Parathyroid adenoma (tissue), 2 donors: ENCODE measurements at regions not wholly inside any gene's neighbourhood (a gene's known extent, or its start where the extent isn't known, plus 50 kb on each side); places are given as distances from the start of the nearest gene placed in this dataset.

Experiments
- H2AFZ ChIP-seq: fragments of 300-600 bp; sonication (generic); one replicate; pipeline ENCODE4 v1.7.0; 2017; ENCODE audit warnings: antibody characterized with exemption, mild to moderate bottlenecking
- H3K27ac ChIP-seq: fragments of 300-600 bp; sonication (generic); one replicate; pipeline ENCODE4 v1.7.0; 2017
- H3K27me3 ChIP-seq: fragments of 300-600 bp; sonication (generic); one replicate; pipeline ENCODE4 v1.7.0; 2017; ENCODE audit warnings: low read length; ENCODE audit not compliant: control insufficient read depth, insufficient read depth
- H3K36me3 ChIP-seq: fragments of 300-600 bp; sonication (generic); one replicate; pipeline ENCODE4 v1.7.0; 2017; ENCODE audit warnings: low read length; ENCODE audit not compliant: control insufficient read depth, insufficient read depth
- H3K4me1 ChIP-seq: fragments of 300-600 bp; sonication (generic); one replicate; pipeline ENCODE4 v1.7.0; 2017; ENCODE audit warnings: control low read depth
- H3K4me2 ChIP-seq: fragments of 300-600 bp; sonication (generic); one replicate; pipeline ENCODE4 v1.7.0; 2017; ENCODE audit warnings: low read length
- H3K4me3 ChIP-seq: fragments of 300-600 bp; sonication (generic); one replicate; pipeline ENCODE4 v1.7.0; 2017; ENCODE audit warnings: low read depth, low read length
- H3K79me2 ChIP-seq: fragments of 300-600 bp; sonication (generic); one replicate; pipeline ENCODE4 v1.7.0; 2017; ENCODE audit warnings: control low read depth
- H3K9ac ChIP-seq: fragments of 300-600 bp; sonication (generic); one replicate; pipeline ENCODE4 v1.7.0; 2017; ENCODE audit warnings: mild to moderate bottlenecking
- H3K9me3 ChIP-seq: fragments of 300-600 bp; sonication (generic); one replicate; pipeline ENCODE4 v1.7.0; 2017; ENCODE audit warnings: low read length; ENCODE audit not compliant: control insufficient read depth
- TF ChIP-seq, protein P1 (sequence below): fragments of 300-600 bp; sonication (generic); IDR thresholded peaks from one replicate; pipeline ENCODE4 v1.7.0; 2017; ENCODE audit warnings: antibody characterized with exemption, mild to moderate bottlenecking
- donor health status: primary hyperparathyroidism.

DNA sequence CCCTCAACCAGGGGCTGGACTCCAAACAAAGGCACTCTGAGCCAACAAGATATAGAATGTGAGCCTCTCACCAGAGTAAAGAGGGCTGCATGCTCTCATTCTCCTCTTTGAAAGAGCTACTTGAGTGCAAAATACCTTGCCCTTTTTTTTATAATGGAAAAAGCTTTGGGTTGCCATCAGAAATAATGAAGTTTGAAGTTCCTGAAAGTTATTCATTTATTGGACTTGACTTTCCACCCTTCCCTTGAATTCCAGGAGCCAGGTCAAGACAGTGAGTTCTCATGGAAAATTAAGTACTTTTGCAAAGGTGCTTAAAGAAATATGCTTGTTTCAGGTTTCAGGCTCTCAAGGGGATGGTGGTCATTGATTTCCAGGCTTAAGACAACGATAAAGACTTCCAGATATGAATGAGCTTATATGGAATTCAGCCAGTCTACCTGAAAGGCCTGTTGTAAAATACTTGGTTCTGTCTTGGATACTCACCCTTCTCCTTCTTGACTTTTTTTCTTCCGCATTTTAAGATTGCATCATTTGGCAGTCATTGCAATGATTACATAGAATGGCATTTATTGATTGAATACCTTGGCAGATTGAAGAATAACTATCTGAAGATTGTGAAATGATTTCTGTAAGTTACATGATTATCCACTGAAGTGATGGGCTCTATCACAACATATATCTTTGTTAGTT lies 696.4 kb downstream of the INHBA start:
- Histone ChIP-seq H2AFZ (no peak overlapping the region), H3K36me3 (no peaks in the 10 kb centered on the region), H3K4me2 (no peak overlapping the region), H3K27ac (no peak overlapping the region), H3K4me1 (no peaks in the 10 kb centered on the region), H3K4me3 (no peak overlapping the region), H3K9ac (no peak overlapping the region), H3K27me3 (no peaks in the 10 kb centered on the region), H3K79me2 (no peaks in the 10 kb centered on the region), H3K9me3 (no peaks in the 10 kb centered on the region)
- TF ChIP-seq, protein P1, sequence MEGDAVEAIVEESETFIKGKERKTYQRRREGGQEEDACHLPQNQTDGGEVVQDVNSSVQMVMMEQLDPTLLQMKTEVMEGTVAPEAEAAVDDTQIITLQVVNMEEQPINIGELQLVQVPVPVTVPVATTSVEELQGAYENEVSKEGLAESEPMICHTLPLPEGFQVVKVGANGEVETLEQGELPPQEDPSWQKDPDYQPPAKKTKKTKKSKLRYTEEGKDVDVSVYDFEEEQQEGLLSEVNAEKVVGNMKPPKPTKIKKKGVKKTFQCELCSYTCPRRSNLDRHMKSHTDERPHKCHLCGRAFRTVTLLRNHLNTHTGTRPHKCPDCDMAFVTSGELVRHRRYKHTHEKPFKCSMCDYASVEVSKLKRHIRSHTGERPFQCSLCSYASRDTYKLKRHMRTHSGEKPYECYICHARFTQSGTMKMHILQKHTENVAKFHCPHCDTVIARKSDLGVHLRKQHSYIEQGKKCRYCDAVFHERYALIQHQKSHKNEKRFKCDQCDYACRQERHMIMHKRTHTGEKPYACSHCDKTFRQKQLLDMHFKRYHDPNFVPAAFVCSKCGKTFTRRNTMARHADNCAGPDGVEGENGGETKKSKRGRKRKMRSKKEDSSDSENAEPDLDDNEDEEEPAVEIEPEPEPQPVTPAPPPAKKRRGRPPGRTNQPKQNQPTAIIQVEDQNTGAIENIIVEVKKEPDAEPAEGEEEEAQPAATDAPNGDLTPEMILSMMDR, result no peak

DNA sequence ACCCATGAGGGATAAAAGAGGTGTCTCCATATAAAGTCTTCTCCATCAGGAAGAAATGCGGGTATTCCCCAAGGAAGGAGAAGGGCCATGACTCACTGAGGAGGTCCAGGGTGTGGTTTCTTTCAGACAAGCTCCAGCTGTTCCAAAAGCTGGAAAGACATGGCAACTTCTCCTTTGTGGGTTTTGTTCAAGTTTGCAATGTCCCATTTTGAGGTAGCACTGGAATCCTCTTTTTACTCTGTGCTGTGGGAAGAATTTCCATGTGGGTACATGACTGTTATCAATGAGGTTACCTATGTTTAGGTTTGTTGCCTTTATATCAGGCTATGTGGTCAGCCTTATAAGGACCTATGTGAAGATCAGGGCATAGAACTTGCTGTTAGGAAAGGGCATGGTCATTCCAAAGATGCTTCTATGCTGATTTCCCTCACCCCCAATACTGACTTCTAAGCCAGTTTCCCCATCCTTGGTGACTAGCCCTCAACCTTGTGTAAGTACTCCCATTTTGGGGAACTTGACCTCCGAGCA lies 697.5 kb downstream of the INHBA start:
- no peaks in the 10 kb centered on the region for H3K9me3 ChIP-seq
- H3K4me1 ChIP-seq, result no peaks in the 10 kb centered on the region
- H2AFZ ChIP-seq, result no peak overlapping the region
- H3K27ac ChIP-seq, result no peak overlapping the region
- no peak overlapping the region for H3K4me2 ChIP-seq
- no peaks in the 10 kb centered on the region for H3K36me3 ChIP-seq
- no peaks in the 10 kb centered on the region for H3K79me2 ChIP-seq
- TF ChIP-seq, protein P1, result no peak
- no peak overlapping the region for H3K9ac ChIP-seq
- no peak overlapping the region for H3K4me3 ChIP-seq
- H3K27me3 ChIP-seq, result no peaks in the 10 kb centered on the region

DNA sequence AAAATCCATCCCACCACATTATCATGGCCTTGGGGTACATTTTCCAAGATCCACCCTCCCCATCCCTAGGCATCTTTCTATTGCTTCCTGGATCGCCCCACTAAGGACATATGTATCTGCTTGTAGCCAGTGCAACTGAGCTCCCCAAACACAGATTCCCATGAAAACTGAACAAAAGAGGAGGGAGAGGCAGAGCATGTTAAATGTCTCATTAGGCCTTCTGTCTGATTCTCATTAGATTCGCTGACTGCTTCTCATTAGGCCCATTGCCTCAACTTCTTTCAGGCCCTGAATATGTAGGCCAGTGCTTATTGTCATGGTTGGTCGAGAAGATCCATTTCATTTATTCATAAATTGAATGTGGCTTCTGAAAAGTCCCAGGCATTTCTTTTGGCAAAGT lies 698.9 kb downstream of the INHBA start:
- Histone ChIP-seq H3K36me3 (no peaks in the 10 kb centered on the region), H3K27me3 (no peaks in the 10 kb centered on the region), H3K27ac (no peak overlapping the region), H3K9ac (no peak overlapping the region), H3K9me3 (no peaks in the 10 kb centered on the region), H3K4me3 (no peak overlapping the region), H3K79me2 (no peaks in the 10 kb centered on the region), H3K4me2 (no peak overlapping the region), H3K4me1 (no peaks in the 10 kb centered on the region), H2AFZ (no peak overlapping the region)
- TF ChIP-seq, protein P1, result no peak

DNA sequence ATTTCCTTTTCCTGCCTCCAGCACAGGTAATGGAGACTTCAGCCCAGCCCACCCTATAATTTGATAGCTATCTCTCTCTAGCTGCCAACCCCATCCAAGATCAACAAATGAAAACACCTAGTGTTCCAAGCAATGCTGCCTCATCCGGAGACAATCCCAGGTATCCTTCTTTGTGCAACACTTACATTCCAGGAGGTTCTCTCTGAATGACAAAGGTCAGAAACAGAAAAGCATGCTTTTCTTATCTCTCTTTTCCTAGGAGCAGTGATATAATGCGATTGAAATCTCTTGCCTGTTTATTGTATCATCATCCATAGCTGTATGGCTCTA lies 699.3 kb downstream of the INHBA start:
- Histone ChIP-seq H3K4me1 (no peaks in the 10 kb centered on the region), H3K4me2 (no peak overlapping the region), H3K79me2 (no peaks in the 10 kb centered on the region), H3K27me3 (no peaks in the 10 kb centered on the region), H3K4me3 (no peak overlapping the region), H3K9ac (no peak overlapping the region), H2AFZ (no peak overlapping the region), H3K27ac (no peak overlapping the region), H3K9me3 (no peaks in the 10 kb centered on the region), H3K36me3 (no peaks in the 10 kb centered on the region)
- TF ChIP-seq, protein P1, result no peak
